ENCODE measurements at regions not wholly inside any gene's neighbourhood (a gene's known extent, or its start where the extent isn't known, plus 50 kb on each side); places are given as distances from the start of the nearest gene placed in this dataset.
"Not testable (repeated sequence)": the region's sequence is repeated elsewhere in the genome, so short reads cannot be mapped to it uniquely, and the experiment has no call there.

- Histone ChIP-seq H2AFZ (ENCODE audit: low read length) (no peak overlapping the region), H3K27me3 (ENCODE audit: insufficient read depth, low read length) (no peaks in the 10 kb centered on the region), H3K4me1 (ENCODE audit: insufficient read depth, low read length) (no peaks in the 10 kb centered on the region), H4K20me1 (ENCODE audit: insufficient read depth, low read length) (no peaks in the 10 kb centered on the region), H3K4me3 (ENCODE audit: insufficient read depth, low read length) (no peak overlapping the region), H3K27ac (ENCODE audit: low read depth, low read length) (no peak overlapping the region), H3K4me2 (ENCODE audit: insufficient read depth, low read length) (no peak overlapping the region), H3K9me3 (ENCODE audit: low read depth, low read length) (no peaks in the 10 kb centered on the region), H3K79me2 (ENCODE audit: insufficient read depth, low read length) (no peaks in the 10 kb centered on the region), H3K36me3 (ENCODE audit: insufficient read depth, low read length) (no peaks in the 10 kb centered on the region)
- DNase-seq (ENCODE audit: insufficient read length, low spot score, missing footprints): no peak
- TF ChIP-seq CTCF (IDR thresholded peaks at IDR 0.05; ENCODE audit: extremely low read depth, low read depth, low read length): no peak
Measured at GRCh38 chr2:150803689-150804398, 316.4 kb upstream of the RND3 start.

- no peak for DNase-seq (ENCODE audit: insufficient read length, low spot score, missing footprints)
- H3K4me1 ChIP-seq (ENCODE audit: insufficient read depth, low read length): no peaks in the 10 kb centered on the region
- no peak overlapping the region for H3K4me3 ChIP-seq (ENCODE audit: insufficient read depth, low read length)
- no peak overlapping the region for H3K4me2 ChIP-seq (ENCODE audit: insufficient read depth, low read length)
- H4K20me1 ChIP-seq (ENCODE audit: insufficient read depth, low read length): no peaks in the 10 kb centered on the region
- TF ChIP-seq CTCF (IDR thresholded peaks at IDR 0.05; ENCODE audit: extremely low read depth, low read depth, low read length): no peak
- no peaks in the 10 kb centered on the region for H3K9me3 ChIP-seq (ENCODE audit: low read depth, low read length)
- H2AFZ ChIP-seq (ENCODE audit: low read length): no peak overlapping the region
- H3K27ac ChIP-seq (ENCODE audit: low read depth, low read length): no peak overlapping the region
- no peaks in the 10 kb centered on the region for H3K27me3 ChIP-seq (ENCODE audit: insufficient read depth, low read length)
- H3K36me3 ChIP-seq (ENCODE audit: insufficient read depth, low read length): no peaks in the 10 kb centered on the region
- no peaks in the 10 kb centered on the region for H3K79me2 ChIP-seq (ENCODE audit: insufficient read depth, low read length)
Measured at GRCh38 chr2:150802635-150803034, 315.2 kb upstream of the RND3 start.

- H3K4me2 ChIP-seq (ENCODE audit: insufficient read depth, low read length); H2AFZ ChIP-seq (ENCODE audit: low read length); H3K36me3 ChIP-seq (ENCODE audit: insufficient read depth, low read length); H3K9me3 ChIP-seq (ENCODE audit: low read depth, low read length); H4K20me1 ChIP-seq (ENCODE audit: insufficient read depth, low read length); H3K4me3 ChIP-seq (ENCODE audit: insufficient read depth, low read length); H3K79me2 ChIP-seq (ENCODE audit: insufficient read depth, low read length); H3K4me1 ChIP-seq (ENCODE audit: insufficient read depth, low read length); H3K27me3 ChIP-seq (ENCODE audit: insufficient read depth, low read length); H3K27ac ChIP-seq (ENCODE audit: low read depth, low read length); DNase-seq (ENCODE audit: insufficient read length, low spot score, missing footprints): not testable (repeated sequence)
Measured at GRCh38 chr2:150796236-150796635, 308.8 kb upstream of the RND3 start.

GRCh38 chr2:150792780-150793300, 305.4 kb upstream of the RND3 start:
- DNase-seq (ENCODE audit: insufficient read length, low spot score, missing footprints): no peak
- no peaks in the 10 kb centered on the region for H3K27me3 ChIP-seq (ENCODE audit: insufficient read depth, low read length)
- TF ChIP-seq CTCF (IDR thresholded peaks at IDR 0.05; ENCODE audit: extremely low read depth, low read depth, low read length): no peak

More at GRCh38 chr2:150792780-150793300, 305.4 kb upstream of the RND3 start:
- H3K79me2 ChIP-seq (ENCODE audit: insufficient read depth, low read length): no peaks in the 10 kb centered on the region
- H4K20me1 ChIP-seq (ENCODE audit: insufficient read depth, low read length): no peaks in the 10 kb centered on the region
- no peak overlapping the region for H3K4me3 ChIP-seq (ENCODE audit: insufficient read depth, low read length)
- no peaks in the 10 kb centered on the region for H3K4me1 ChIP-seq (ENCODE audit: insufficient read depth, low read length)
- H3K36me3 ChIP-seq (ENCODE audit: insufficient read depth, low read length): no peaks in the 10 kb centered on the region
- no peak overlapping the region for H3K4me2 ChIP-seq (ENCODE audit: insufficient read depth, low read length)
- H2AFZ ChIP-seq (ENCODE audit: low read length): no peak overlapping the region
- H3K9me3 ChIP-seq (ENCODE audit: low read depth, low read length): no peaks in the 10 kb centered on the region
- H3K27ac ChIP-seq (ENCODE audit: low read depth, low read length): no peak overlapping the region

All from osteoblast (primary cell).